Spleen (tissue), 11 donors: ENCODE measurements at regions not wholly inside any gene's neighbourhood (a gene's known extent, or its start where the extent isn't known, plus 50 kb on each side); places are given as distances from the start of the nearest gene placed in this dataset.

ENCODE experiments used
- DNase-seq: peaks from one replicate; pipeline ENCODE4 v3.0.0-alpha.2; 2020
- H3K27ac ChIP-seq, 8 donors: fragments of 200-600 bp; sonication (generic) in 7 of 8; 1 replicate in 4 of 8; 2 replicates in 4 of 8; pipeline versions ENCODE4 v1.5.0 to v1.8.0; 2016 to 2021; ENCODE audit warnings: inconsistent platforms in 4 of 8, mild to moderate bottlenecking in 4 of 8, moderate library complexity in 1 of 8
- H3K27me3 ChIP-seq, 7 donors: fragments of 200-600 bp; sonication (generic) in 6 of 7; replicated peaks in 1 of 7; 1 replicate in 4 of 7; 2 replicates in 3 of 7; pipeline versions ENCODE4 v1.5.0 to v1.8.0; 2016 to 2021; ENCODE audit warnings: inconsistent platforms in 3 of 7, mild to moderate bottlenecking in 1 of 7
- H3K36me3 ChIP-seq, 6 donors: fragments of 200-600 bp; sonication (generic) in 5 of 6; 1 replicate in 4 of 6; 2 replicates in 2 of 6; pipeline versions ENCODE4 v1.5.0 to v1.8.0; 2016 to 2021; ENCODE audit warnings: inconsistent platforms in 2 of 6
- H3K4me1 ChIP-seq, 6 donors: fragments of 200-600 bp; sonication (generic) in 5 of 6; 1 replicate in 3 of 6; 2 replicates in 3 of 6; pipeline versions ENCODE4 v1.5.0 to v1.8.0; 2016 to 2021; ENCODE audit warnings: inconsistent platforms in 3 of 6
- H3K4me3 ChIP-seq, 8 donors: fragments of 200-600 bp; sonication (generic) in 7 of 8; 1 replicate in 4 of 8; 2 replicates in 4 of 8; pipeline versions ENCODE4 v1.5.0 to v1.8.0; 2016 to 2021; ENCODE audit warnings: inconsistent platforms in 4 of 8, mild to moderate bottlenecking in 4 of 8, moderate library complexity in 2 of 8
- H3K9me3 ChIP-seq, 8 donors: fragments of 200-600 bp; sonication (generic) in 7 of 8; 1 replicate in 4 of 8; 2 replicates in 4 of 8; pipeline versions ENCODE4 v1.5.0 to v1.8.0; 2016 to 2021; ENCODE audit warnings: inconsistent platforms in 4 of 8
- CTCF ChIP-seq, 11 experiments: fragments of 200-600 bp in 7 of 11; fragments of 450-650 bp in 4 of 11; sonication (generic) in 4 of 11; IDR thresholded peaks in 8 of 11; conservative IDR thresholded peaks in 3 of 11; 1 replicate in 7 of 11; 2 replicates in 4 of 11; pipeline versions ENCODE4 v1.4.0 to v1.8.0; 2016 to 2021; ENCODE audit warnings: antibody characterized with exemption in 11 of 11, inconsistent platforms in 4 of 11, mild to moderate bottlenecking in 1 of 11
- POLR2A ChIP-seq, 3 donors: fragments of 450-650 bp; IDR thresholded peaks; one replicate each; pipeline ENCODE4 v1.5.1; 2017; ENCODE audit warnings: antibody characterized with exemption in 3 of 3, mild to moderate bottlenecking in 1 of 3
- POLR2AphosphoS5 ChIP-seq, 3 donors: sonication (generic); formaldehyde crosslinking; IDR thresholded peaks; one replicate each; pipeline ENCODE4 v1.5.1; 2017; ENCODE audit warnings: antibody characterized with exemption in 3 of 3
- WGBS, 5 donors: extraction: QIAGEN DNeasy Blood & Tissue Kit in 3 of 5; methylation state at CpG; one replicate each; pipeline versions ENCODE4 v1.1.5 to v1.1.7; 2013 to 2018; 5-methylcytosine and 5-hydroxymethylcytosine counted together
- intact Hi-C: fragments of 100-400 bp; cut with DNase I; formaldehyde crosslinking; loops from one replicate; pipeline ENCODE4 v1.15.0; 2023; ENCODE audit warnings: low total_unique reads
- donor health status: healthy with polysubstance abuse.
- donor health status: DM: no; HTN: no; CAD: no; lungs with moderate emphysema.
- donor health status: DM: no; HTN: no; CAD: no.
- donor health status: Bipolar disorder and iron deficiency.
- donor health status: healthy.
- donor health status: DM: no; HTN: no; CAD: no.
- donor health status: DM: yes; HTN: yes; CAD: no.

- Histone ChIP-seq H3K27me3 (no peaks in the 10 kb centered on the region), H3K36me3 (no peaks in the 10 kb centered on the region), H3K27ac (no peak overlapping the region), H3K4me1 (no peaks in the 10 kb centered on the region), H3K9me3 (no peaks in the 10 kb centered on the region), H3K4me3 (no peak overlapping the region)
- intact Hi-C loops: no loop called here
- no peak for DNase-seq
- WGBS, 5 donors: 59 to 73% (median 64%) methylated on average over 5 of the region's 5 CpGs
- no peak for TF ChIP-seq POLR2AphosphoS5 (IDR thresholded peaks at IDR 0.05)
- no peak for TF ChIP-seq CTCF (IDR thresholded peaks at IDR 0.05 in 8 of 11, conservative IDR thresholded peaks at IDR 0.05 in 3 of 11)
- no peak for TF ChIP-seq POLR2A (IDR thresholded peaks at IDR 0.05)
Observed at GRCh38 chr2:7661502-7661901, 744.3 kb downstream of the RNF144A start.

GRCh38 chr2:7665880-7666279 is 748.7 kb downstream of the RNF144A start:
- intact Hi-C loops: no loop called here
- DNase-seq: no peak
- no peak overlapping the region for H3K27ac ChIP-seq
- no peaks in the 10 kb centered on the region for H3K36me3 ChIP-seq
- no peaks in the 10 kb centered on the region for H3K9me3 ChIP-seq
- no peak for TF ChIP-seq POLR2AphosphoS5 (IDR thresholded peaks at IDR 0.05)
- no peak overlapping the region for H3K4me3 ChIP-seq
- no peaks in the 10 kb centered on the region for H3K4me1 ChIP-seq
- WGBS, 5 donors: 89 to 97% (median 90%) methylated on average over 4 of the region's 4 CpGs
- H3K27me3 ChIP-seq: no peaks in the 10 kb centered on the region

- 84 to 93% (median 89%) methylated on average over 10 of the region's 10 CpGs for WGBS, 5 donors
- TF ChIP-seq POLR2A (IDR thresholded peaks at IDR 0.05) (no peak), CTCF (IDR thresholded peaks at IDR 0.05 in 8 of 11, conservative IDR thresholded peaks at IDR 0.05 in 3 of 11) (no peak), POLR2AphosphoS5 (IDR thresholded peaks at IDR 0.05) (no peak)
- DNase-seq: no peak
- no peaks in the 10 kb centered on the region for H3K9me3 ChIP-seq
- intact Hi-C loops: no loop called here
- no peak overlapping the region for H3K27ac ChIP-seq
- H3K4me1 ChIP-seq: no peaks in the 10 kb centered on the region
- no peaks in the 10 kb centered on the region for H3K36me3 ChIP-seq
- no peak overlapping the region for H3K4me3 ChIP-seq
- H3K27me3 ChIP-seq: no peaks in the 10 kb centered on the region
Observed at GRCh38 chr2:7666596-7667259, 749.5 kb downstream of the RNF144A start.

GRCh38 chr2:7667260-7667757 is 750.1 kb downstream of the RNF144A start:
- Histone ChIP-seq H3K4me1 (no peaks in the 10 kb centered on the region), H3K27me3 (no peaks in the 10 kb centered on the region), H3K4me3 (no peak overlapping the region), H3K9me3 (peaks cover 0 to 4% (median 0%) of the 10 kb centered on the region in 8 donors), H3K36me3 (no peaks in the 10 kb centered on the region), H3K27ac (no peak overlapping the region)
- 77 to 84% (median 79%) methylated on average over 5 of the region's 5 CpGs for WGBS, 5 donors
- no peak for TF ChIP-seq CTCF (IDR thresholded peaks at IDR 0.05 in 8 of 11, conservative IDR thresholded peaks at IDR 0.05 in 3 of 11)
- DNase-seq: no peak
- intact Hi-C loops: no loop called here
